HG03103 (cell line): ENCODE measurements at regions not wholly inside any gene's neighbourhood (a gene's known extent, or its start where the extent isn't known, plus 50 kb on each side); places are given as distances from the start of the nearest gene placed in this dataset.
"Not testable (repeated sequence)": the region's sequence is repeated elsewhere in the genome, so short reads cannot be mapped to it uniquely, and the experiment has no call there.

Experiments used
- ATAC-seq: cut with Tn5 transposase; IDR thresholded peaks from one replicate; pipeline ENCODE4 v1.9.1; 2021; ENCODE audit warnings: low read depth; ENCODE audit not compliant: unreplicated experiment

- ATAC-seq: no peak
These were observed 185.6 kb downstream of the C7orf25 start for GRCh38 chr7:42726066-42726785.

GRCh38 chr7:42722716-42723115, 189.2 kb downstream of the C7orf25 start:
- no peak for ATAC-seq

GRCh38 chr7:42722198-42722597, 189.7 kb downstream of the C7orf25 start:
- no peak for ATAC-seq

- no peak for ATAC-seq
These were observed 190.7 kb downstream of the C7orf25 start for GRCh38 chr7:42720991-42721796.

GRCh38 chr7:42720012-42720411, 191.9 kb downstream of the C7orf25 start:
- no peak for ATAC-seq

GRCh38 chr7:42718466-42718865, 193.4 kb downstream of the C7orf25 start:
- ATAC-seq: not testable (repeated sequence)

- no peak for ATAC-seq
These were observed 197.5 kb downstream of the C7orf25 start for GRCh38 chr7:42714356-42714755.

GRCh38 chr7:42709284-42709683, 202.6 kb downstream of the C7orf25 start:
- ATAC-seq: no peak

GRCh38 chr7:42704710-42705109, 207.2 kb downstream of the C7orf25 start:
- no peak for ATAC-seq

GRCh38 chr7:42702647-42703046, 209.2 kb downstream of the C7orf25 start:
- no peak for ATAC-seq

- ATAC-seq: no peak
These were observed 211.2 kb downstream of the C7orf25 start for GRCh38 chr7:42700406-42701327.

- ATAC-seq: no peak
These were observed 212.3 kb downstream of the C7orf25 start for GRCh38 chr7:42699380-42700178.

- ATAC-seq: no peak
These were observed 213.1 kb downstream of the C7orf25 start for GRCh38 chr7:42698600-42699374.

- ATAC-seq: no peak
These were observed 216.9 kb downstream of the C7orf25 start for GRCh38 chr7:42694894-42695507.

- no peak for ATAC-seq
These were observed 218.1 kb downstream of the C7orf25 start for GRCh38 chr7:42693722-42694121.

- no peak for ATAC-seq
These were observed 219.2 kb downstream of the C7orf25 start for GRCh38 chr7:42692621-42693020.

- ATAC-seq: no peak
These were observed 220.9 kb downstream of the C7orf25 start for GRCh38 chr7:42690794-42691639.

GRCh38 chr7:42689626-42690025, 222.2 kb downstream of the C7orf25 start:
- ATAC-seq: no peak
